HG03280 (cell line): ENCODE measurements at regions not wholly inside any gene's neighbourhood (a gene's known extent, or its start where the extent isn't known, plus 50 kb on each side); places are given as distances from the start of the nearest gene placed in this dataset.
"Not testable (repeated sequence)": the region's sequence is repeated elsewhere in the genome, so short reads cannot be mapped to it uniquely, and the experiment has no call there.

Experiments used
- ATAC-seq: cut with Tn5 transposase; IDR thresholded peaks from one replicate; pipeline ENCODE4 v1.9.1; 2021; ENCODE audit warnings: mild to moderate bottlenecking, moderate library complexity; ENCODE audit not compliant: unreplicated experiment

- no peak for ATAC-seq
Measured at GRCh38 chr21:15644489-15644888, 85.3 kb upstream of the USP25 start.

GRCh38 chr21:15645830-15646229 is 84.0 kb upstream of the USP25 start:
- no peak for ATAC-seq

- ATAC-seq, result no peak
Measured at GRCh38 chr21:15650735-15651134, 79.0 kb upstream of the USP25 start.

- no peak for ATAC-seq
Measured at GRCh38 chr21:15651172-15651571, 78.6 kb upstream of the USP25 start.

- no peak for ATAC-seq
Measured at GRCh38 chr21:15653710-15654109, 76.1 kb upstream of the USP25 start.

GRCh38 chr21:15654171-15654570 is 75.6 kb upstream of the USP25 start:
- no peak for ATAC-seq

GRCh38 chr21:15659753-15660422 is 69.9 kb upstream of the USP25 start:
- no peak for ATAC-seq

GRCh38 chr21:15660423-15660804 is 69.4 kb upstream of the USP25 start:
- no peak for ATAC-seq

GRCh38 chr21:15667010-15667409 is 62.8 kb upstream of the USP25 start:
- no peak for ATAC-seq

- no peak for ATAC-seq
Measured at GRCh38 chr21:15667819-15668218, 62.0 kb upstream of the USP25 start.

- ATAC-seq, result no peak
Measured at GRCh38 chr21:15669247-15669646, 60.5 kb upstream of the USP25 start.

GRCh38 chr21:15671188-15671587 is 58.6 kb upstream of the USP25 start:
- no peak for ATAC-seq

- ATAC-seq, result not testable (repeated sequence)
Measured at GRCh38 chr21:15672578-15672977, 57.2 kb upstream of the USP25 start.

- no peak for ATAC-seq
Measured at GRCh38 chr21:15676935-15677334, 52.8 kb upstream of the USP25 start.

GRCh38 chr21:15679630-15680029 is 50.2 kb upstream of the USP25 start:
- no peak for ATAC-seq
